ENCODE measurements at regions not wholly inside any gene's neighbourhood (a gene's known extent, or its start where the extent isn't known, plus 50 kb on each side); places are given as distances from the start of the nearest gene placed in this dataset.

- TF ChIP-seq ZNF274 (IDR thresholded peaks at IDR 0.05; ENCODE audit: low read depth, low read length) (no peak), EGR1 (IDR thresholded peaks at IDR 0.05; ENCODE audit: low read depth) (no peak), SRF (IDR thresholded peaks at IDR 0.05; ENCODE audit: low read depth) (no peak), FOSL1 (IDR thresholded peaks at IDR 0.05; ENCODE audit: low read depth) (no peak), CTCF (IDR thresholded peaks at IDR 0.05 in 2 of 3, conservative IDR thresholded peaks at IDR 0.05 in 1 of 3; ENCODE audit: borderline replicate concordance in 1 of 3, insufficient read depth in 1 of 3, low read depth in 2 of 3, low read length in 2 of 3) (no peak)
These were observed 390.4 kb downstream of the SOX11 start (continued) for GRCh38 chr2:6082625-6083018.

- ChIA-PET RAD21 (ENCODE audit: low non-redundant PET in 1 of 2, low total read pairs in 2 of 2, uncharacterized antibody in 2 of 2, unreplicated experiment in 2 of 2) (no interaction called here), CTCF (no interaction called here), POLR2A (no interaction called here)
- DNase-seq (ENCODE audit: low read depth, low spot score) (no peak), ATAC-seq (no peak)
- no peaks in the 10 kb centered on the region for H3K79me2 ChIP-seq (ENCODE audit: insufficient read depth, low read length)
- no peaks in the 10 kb centered on the region for H3K9me2 ChIP-seq (ENCODE audit: insufficient read depth)
- H3K4me2 ChIP-seq (ENCODE audit: low read length): no peak overlapping the region
- H3K4me3 ChIP-seq (replicated peaks in 1 of 2; ENCODE audit: low read depth in 1 of 2, low read length in 2 of 2): no peak overlapping the region
- H3K27me3 ChIP-seq (ENCODE audit: insufficient read depth, low read length): no peaks in the 10 kb centered on the region
- no peak overlapping the region for H3K27ac ChIP-seq (ENCODE audit: low read depth, low read length)
- H3K36me3 ChIP-seq (ENCODE audit: control insufficient read depth in 1 of 2, insufficient read depth in 2 of 2, low read length in 2 of 2): no peaks in the 10 kb centered on the region
- intact Hi-C loops (cut with micrococcal nuclease): no loop called here
- no peak overlapping the region for H3K9ac ChIP-seq (ENCODE audit: low read length)
- TF ChIP-seq SP1 (IDR thresholded peaks at IDR 0.05; ENCODE audit: low read depth): no peak
- TF ChIP-seq REST (IDR thresholded peaks at IDR 0.05; ENCODE audit: low read depth): no peak
- no peak for TF ChIP-seq TCF7L2 (IDR thresholded peaks at IDR 0.05; ENCODE audit: borderline replicate concordance, extremely low read depth, insufficient read depth, insufficient read length)
- TF ChIP-seq FOSL1 (IDR thresholded peaks at IDR 0.05; ENCODE audit: low read depth): no peak
- no peak for TF ChIP-seq SIN3A (IDR thresholded peaks at IDR 0.05; ENCODE audit: low read depth)
- peaks cover 12 to 32% of the 10 kb centered on the region in 2 experiments; a peak in 2 of 4 replicates for H3K9me3 ChIP-seq (ENCODE audit: control insufficient read depth in 1 of 2, insufficient read depth in 1 of 2, low read depth in 1 of 2, low read length in 2 of 2)
- no peaks in the 10 kb centered on the region for H4K20me1 ChIP-seq (ENCODE audit: insufficient read depth)
- no TSS peak for BruUV-seq (replicated peaks)
- H3K4me1 ChIP-seq (ENCODE audit: control insufficient read depth in 1 of 2, insufficient read depth in 2 of 2, low read length in 2 of 2): no peaks in the 10 kb centered on the region
- no peak overlapping the region for H2AFZ ChIP-seq (ENCODE audit: low read depth, low read length, poor library complexity, severe bottlenecking)
These were observed 391.0 kb downstream of the SOX11 start for GRCh38 chr2:6083136-6083535.

All from HCT116 (cell line).